ENCODE measurements at regions not wholly inside any gene's neighbourhood (a gene's known extent, or its start where the extent isn't known, plus 50 kb on each side); places are given as distances from the start of the nearest gene placed in this dataset.

- no peak for TF ChIP-seq BACH1 (IDR thresholded peaks at IDR 0.05; ENCODE audit: borderline replicate concordance)
- TF ChIP-seq SKIL (IDR thresholded peaks at IDR 0.05; ENCODE audit: low read depth, poor library complexity, severe bottlenecking): no peak
- TF ChIP-seq USF1 (IDR thresholded peaks at IDR 0.05; ENCODE audit: borderline replicate concordance, extremely low read length, insufficient read depth, low read depth, low read length): no peak
- no peak for TF ChIP-seq TCF7 (IDR thresholded peaks at IDR 0.05; ENCODE audit: borderline replicate concordance)
These were observed 56.4 kb upstream of the CDKN2AIP start (continued) for GRCh38 chr4:183388021-183388420.

GRCh38 chr4:183388777-183389176, 55.7 kb upstream of the CDKN2AIP start:
- ChIA-PET POLR2A (interaction anchor here (0.6 kb wide), 1 partner anchor 47 kb away, joined by 3 read pairs; no protein-coding TSS in a partner anchor), SMC1A (ENCODE audit: uncharacterized antibody, unreplicated experiment) (no interaction called here), RAD21 (ENCODE audit: unreplicated experiment) (no interaction called here), CTCF (interaction anchor here (0.6 kb wide), 1 partner anchor 712 kb away, joined by 3 read pairs; no protein-coding TSS in a partner anchor)
- no peak for DNase-seq (ENCODE audit: low read depth, low spot score)
- BruUV-seq (replicated peaks): no TSS peak
- Histone ChIP-seq H3K27me3 (replicated peaks in 1 of 2; ENCODE audit: control insufficient read depth in 2 of 2, insufficient read depth in 2 of 2, low read length in 1 of 2) (no peaks in the 10 kb centered on the region; a peak in 1 of 4 replicates), H3K79me2 (ENCODE audit: control insufficient read depth, insufficient read depth, low read length) (no peaks in the 10 kb centered on the region), H4K20me1 (ENCODE audit: control insufficient read depth, insufficient read depth) (no peaks in the 10 kb centered on the region), H3K4me1 (ENCODE audit: control insufficient read depth, insufficient read depth, low read length) (no peaks in the 10 kb centered on the region), H3K9ac (ENCODE audit: control insufficient read depth, insufficient read depth, low read length) (no peak overlapping the region), H3K9me3 (replicated peaks; ENCODE audit: control insufficient read depth, insufficient read depth, low read length) (no peaks in the 10 kb centered on the region; the same call in 2 of the 3 replicates), H3K4me2 (ENCODE audit: control insufficient read depth, insufficient read depth) (no peak overlapping the region), H3K27ac (ENCODE audit: control insufficient read depth, insufficient read depth) (no peak overlapping the region), H3K36me3 (ENCODE audit: control insufficient read depth in 2 of 2, insufficient read depth in 2 of 2, low read length in 1 of 2) (no peaks in the 10 kb centered on the region), H3K4me3 (no peak overlapping the region), H2AFZ (ENCODE audit: control insufficient read depth, low read depth, low read length) (no peak overlapping the region)
- 42% methylated on average over 6 of the region's 6 CpGs for WGBS (ENCODE audit: insufficient coverage, insufficient replicate concordance, low lambda C conversion rate, missing lambda C conversion rate)
- no peak for FAIRE-seq
- in situ Hi-C loops (cut with MboI) (no loop called here), intact Hi-C loops (cut with micrococcal nuclease; ENCODE audit: unreplicated experiment) (no loop called here)
- ATAC-seq: no peak
- TF ChIP-seq KAT2A (conservative IDR thresholded peaks at IDR 0.05; ENCODE audit: control insufficient read depth, low read depth, low read length): no peak
- no peak for TF ChIP-seq HSF1 (IDR thresholded peaks at IDR 0.05; ENCODE audit: low read depth, low read length)
- TF ChIP-seq FOS (IDR thresholded peaks at IDR 0.05; ENCODE audit: borderline replicate concordance, extremely low read depth, insufficient read length): no peak
- no peak for TF ChIP-seq HDAC6 (IDR thresholded peaks at IDR 0.05; ENCODE audit: unreplicated experiment)
- no peak for TF ChIP-seq BCLAF1 (IDR thresholded peaks at IDR 0.05)
- no peak for TF ChIP-seq MYB (IDR thresholded peaks at IDR 0.05; ENCODE audit: borderline replicate concordance, low read depth, low read length)
- no peak for TF ChIP-seq MEF2A (IDR thresholded peaks at IDR 0.05; ENCODE audit: insufficient read depth, low read depth, low read length)
- TF ChIP-seq E2F4 (IDR thresholded peaks at IDR 0.05; ENCODE audit: low read depth, low read length): no peak
- TF ChIP-seq TCF7 (IDR thresholded peaks at IDR 0.05; ENCODE audit: borderline replicate concordance): no peak
- TF ChIP-seq EED (IDR thresholded peaks at IDR 0.05; ENCODE audit: low read depth): no peak
- TF ChIP-seq LARP7 (IDR thresholded peaks at IDR 0.05): no peak
- no peak for TF ChIP-seq ZNF217 (IDR thresholded peaks at IDR 0.05)

Data from GM12878 (cell line).